Adrenal gland (tissue), 9 donors: ENCODE measurements at regions not wholly inside any gene's neighbourhood (a gene's known extent, or its start where the extent isn't known, plus 50 kb on each side); places are given as distances from the start of the nearest gene placed in this dataset.

Experiments
- DNase-seq, 7 donors: peaks; one replicate each; pipeline ENCODE4 v3.0.0-alpha.2; 2019 to 2020
- H3K27ac ChIP-seq, 5 donors: fragments of 200-600 bp; sonication (generic) in 4 of 5; 1 replicate in 3 of 5; 2 replicates in 2 of 5; pipeline versions ENCODE4 v1.5.1 to v1.8.0; 2016 to 2020; ENCODE audit warnings: mild to moderate bottlenecking in 1 of 5
- H3K27me3 ChIP-seq: fragments of 200-600 bp; 2 replicates; pipeline ENCODE4 v1.8.0; 2021
- H3K36me3 ChIP-seq, 2 donors: fragments of 200-600 bp; replicated peaks in 1 of 2; 1 replicate in 1 of 2; 2 replicates in 1 of 2; pipeline versions ENCODE4 v1.5.1 to v1.8.0; 2018 to 2022
- H3K4me1 ChIP-seq, 2 donors: fragments of 200-600 bp; replicated peaks in 1 of 2; 1 replicate in 1 of 2; 2 replicates in 1 of 2; pipeline versions ENCODE4 v1.5.1 to v1.8.0; 2018 to 2021
- H3K4me3 ChIP-seq, 4 donors: fragments of 200-600 bp; sonication (generic) in 3 of 4; one replicate each; pipeline ENCODE4 v1.5.1; 2016 to 2018
- H3K9me3 ChIP-seq, 3 donors: fragments of 200-600 bp; sonication (generic) in 1 of 3; replicated peaks in 1 of 3; 1 replicate in 2 of 3; 2 replicates in 1 of 3; pipeline versions ENCODE4 v1.5.1 to v1.8.0; 2016 to 2021
- CTCF ChIP-seq, 6 experiments: fragments of 450-650 bp in 4 of 6; fragments of 200-600 bp in 2 of 6; sonication (generic) in 1 of 6; IDR thresholded peaks; 1 replicate in 5 of 6; 2 replicates in 1 of 6; pipeline versions ENCODE4 v1.5.1 to v1.8.0; 2016 to 2021; ENCODE audit warnings: antibody characterized with exemption in 6 of 6, mild to moderate bottlenecking in 2 of 6, moderate library complexity in 1 of 6
- POLR2A ChIP-seq, 2 donors: fragments of 450-650 bp; IDR thresholded peaks; one replicate each; pipeline ENCODE4 v1.6.1; 2017; ENCODE audit warnings: antibody characterized with exemption in 2 of 2, mild to moderate bottlenecking in 2 of 2, moderate library complexity in 1 of 2
- WGBS, 4 donors: extraction: QIAGEN DNeasy Blood & Tissue Kit in 2 of 4; methylation state at CpG; one replicate each; pipeline versions ENCODE4 v1.1.5 to v1.1.7; 2013 to 2017; 5-methylcytosine and 5-hydroxymethylcytosine counted together
- intact Hi-C, 2 donors: fragments of 100-400 bp; cut with DNase I; formaldehyde crosslinking; loops; one replicate each; pipeline versions ENCODE4 v1.14.1 to v1.15.0; 2022 to 2023
- donor health status: healthy with polysubstance abuse.
- donor health status: Bipolar disorder and iron deficiency.
- donor health status: DM: yes; HTN: yes; CAD: no.
- donor health status: DM: no; HTN: no; CAD: no.
- donor health status: DM: no; HTN: no; CAD: no.

GRCh38 chr14:89498878-89499277 lies 81.8 kb upstream of the FOXN3 start:
- H3K36me3 ChIP-seq: no peaks in the 10 kb centered on the region
- intact Hi-C loops: no loop called here
- no peaks in the 10 kb centered on the region for H3K27me3 ChIP-seq
- H3K4me1 ChIP-seq: peaks cover 0 to 11% of the 10 kb centered on the region in 2 donors
- WGBS, 4 donors: 84 to 90% (median 85%) methylated on average over 7 of the region's 7 CpGs
- TF ChIP-seq CTCF (IDR thresholded peaks at IDR 0.05): no peak
- no peak for TF ChIP-seq POLR2A (IDR thresholded peaks at IDR 0.05)
- DNase-seq: no peak
- H3K9me3 ChIP-seq: no peaks in the 10 kb centered on the region
- no peak overlapping the region for H3K27ac ChIP-seq
- H3K4me3 ChIP-seq: no peak overlapping the region

- Histone ChIP-seq H3K4me3 (no peak overlapping the region), H3K27ac (no peak overlapping the region), H3K9me3 (no peaks in the 10 kb centered on the region), H3K4me1 (no peaks in the 10 kb centered on the region), H3K36me3 (no peaks in the 10 kb centered on the region), H3K27me3 (no peaks in the 10 kb centered on the region)
- intact Hi-C loops: no loop called here
- TF ChIP-seq CTCF (IDR thresholded peaks at IDR 0.05) (no peak), POLR2A (IDR thresholded peaks at IDR 0.05) (no peak)
- 93 to 96% (median 95%) methylated on average over 8 of the region's 8 CpGs for WGBS, 4 donors
- no peak for DNase-seq
These were observed 78.7 kb upstream of the FOXN3 start for GRCh38 chr14:89495718-89496117.

GRCh38 chr14:89493877-89494634 lies 77.0 kb upstream of the FOXN3 start:
- 87 to 93% (median 92%) methylated on average over 11 of the region's 11 CpGs for WGBS, 4 donors
- TF ChIP-seq CTCF (IDR thresholded peaks at IDR 0.05) (no peak), POLR2A (IDR thresholded peaks at IDR 0.05) (no peak)
- DNase-seq: no peak
- no peaks in the 10 kb centered on the region for H3K9me3 ChIP-seq
- intact Hi-C loops: no loop called here
- H3K4me3 ChIP-seq: no peak overlapping the region
- peaks cover 0 to 5% of the 10 kb centered on the region in 2 donors for H3K4me1 ChIP-seq
- H3K27me3 ChIP-seq: no peaks in the 10 kb centered on the region
- no peaks in the 10 kb centered on the region for H3K36me3 ChIP-seq
- H3K27ac ChIP-seq: no peak overlapping the region

GRCh38 chr14:89493406-89493805 lies 76.4 kb upstream of the FOXN3 start:
- DNase-seq: no peak
- H3K4me3 ChIP-seq: no peak overlapping the region
- no peaks in the 10 kb centered on the region for H3K36me3 ChIP-seq
- H3K27ac ChIP-seq: no peak overlapping the region
- intact Hi-C loops: no loop called here
- 89 to 94% (median 89%) methylated on average over 4 of the region's 4 CpGs for WGBS, 4 donors
- no peaks in the 10 kb centered on the region for H3K27me3 ChIP-seq
- peaks cover 0 to 6% of the 10 kb centered on the region in 2 donors for H3K4me1 ChIP-seq
- no peaks in the 10 kb centered on the region for H3K9me3 ChIP-seq
- no peak for TF ChIP-seq CTCF (IDR thresholded peaks at IDR 0.05)
- no peak for TF ChIP-seq POLR2A (IDR thresholded peaks at IDR 0.05)
